Stimulated activated CD8-positive, alpha-beta memory T cell treated with anti-CD3 and anti-CD28 coated beads, Interleukin-4, amount 100 ng/mL, for 4 hours (primary cell): ENCODE measurements at regions not wholly inside any gene's neighbourhood (a gene's known extent, or its start where the extent isn't known, plus 50 kb on each side); places are given as distances from the start of the nearest gene placed in this dataset.

ENCODE experiments used
- DNase-seq, 2 donors: peaks; one replicate each; pipeline ENCODE4 v3.0.0-alpha.2; 2020; ENCODE audit warnings: low read depth in 2 of 2, low spot score in 1 of 2

GRCh38 chr10:118537623-118538022 lies 57.8 kb downstream of the PRLHR start:
- DNase-seq, result no peak

DNA sequence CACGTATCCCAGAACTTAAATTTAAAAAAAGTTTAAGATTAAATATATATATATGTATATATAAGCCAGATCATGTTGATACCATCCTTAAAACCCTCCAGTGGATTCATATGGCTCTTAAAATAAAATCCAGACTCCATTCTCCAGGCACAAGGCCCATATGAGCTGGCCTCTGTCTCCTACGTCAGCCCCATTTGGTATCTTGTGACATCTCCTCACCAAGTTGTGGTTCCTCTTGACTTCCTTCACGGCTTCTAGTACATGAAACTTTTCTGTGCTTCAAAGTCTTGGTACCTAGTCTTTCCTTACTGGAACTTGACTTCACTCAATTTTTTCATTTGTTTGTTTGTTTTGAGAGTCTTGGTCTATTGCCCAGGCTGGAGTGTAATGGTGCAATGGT lies 61.3 kb downstream of the PRLHR start:
- DNase-seq, result no peak

GRCh38 chr10:118531105-118531852 lies 64.2 kb downstream of the PRLHR start:
- DNase-seq, result no peak

GRCh38 chr10:118528426-118528825 lies 67.0 kb downstream of the PRLHR start:
- DNase-seq, result no peak

DNA sequence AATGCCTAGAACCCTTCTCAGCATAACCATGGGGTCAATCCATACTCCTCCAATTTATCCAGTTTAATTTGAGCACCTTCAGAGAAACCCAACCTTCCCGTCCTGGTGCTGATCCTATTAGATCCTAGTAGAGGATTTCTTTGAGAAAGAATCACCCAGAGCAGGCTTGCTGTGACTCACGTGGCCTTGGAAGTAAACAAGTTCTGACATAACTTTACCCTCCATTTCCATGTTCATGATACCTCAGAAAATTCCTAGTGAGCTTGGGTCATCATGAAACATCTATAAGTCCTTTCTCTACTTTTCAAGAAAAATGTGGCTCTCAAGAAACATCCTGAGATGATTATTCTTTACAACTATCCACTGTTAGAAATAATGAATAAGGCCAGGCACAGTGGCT lies 71.7 kb downstream of the PRLHR start:
- DNase-seq, result no peak

DNA sequence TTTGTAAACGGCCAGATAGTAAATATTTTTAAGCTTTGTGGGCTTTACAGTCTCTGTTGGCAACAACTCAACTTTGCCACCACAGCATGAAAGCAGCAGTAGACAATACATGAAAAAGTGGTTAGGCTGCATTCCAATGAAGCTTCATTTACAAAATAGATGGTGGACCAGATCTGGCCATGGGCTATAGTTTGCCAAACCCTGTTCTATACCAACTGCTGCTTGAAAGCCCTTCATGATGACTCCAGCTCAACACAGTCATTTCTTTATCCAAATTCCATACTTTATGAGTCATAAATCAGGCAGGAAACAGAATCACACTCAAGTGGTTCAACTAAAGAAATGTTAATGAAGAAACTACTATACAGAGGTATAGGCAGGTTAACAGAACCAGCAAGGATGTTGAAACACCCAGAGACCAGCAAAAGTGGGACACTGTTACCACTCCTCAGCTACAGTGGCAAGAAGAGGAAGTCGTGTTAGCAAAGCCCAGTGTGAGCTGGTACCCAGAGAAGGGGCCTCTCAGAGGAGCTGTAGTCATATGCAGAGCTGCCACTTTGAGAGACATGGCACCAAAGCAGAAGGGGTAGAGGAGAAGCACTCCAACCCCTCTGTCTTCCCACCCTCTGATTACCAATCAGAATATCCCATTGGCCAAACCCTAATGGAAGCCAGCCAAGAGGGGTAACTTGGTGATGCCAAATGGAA lies 72.5 kb downstream of the PRLHR start:
- DNase-seq, result no peak

DNA sequence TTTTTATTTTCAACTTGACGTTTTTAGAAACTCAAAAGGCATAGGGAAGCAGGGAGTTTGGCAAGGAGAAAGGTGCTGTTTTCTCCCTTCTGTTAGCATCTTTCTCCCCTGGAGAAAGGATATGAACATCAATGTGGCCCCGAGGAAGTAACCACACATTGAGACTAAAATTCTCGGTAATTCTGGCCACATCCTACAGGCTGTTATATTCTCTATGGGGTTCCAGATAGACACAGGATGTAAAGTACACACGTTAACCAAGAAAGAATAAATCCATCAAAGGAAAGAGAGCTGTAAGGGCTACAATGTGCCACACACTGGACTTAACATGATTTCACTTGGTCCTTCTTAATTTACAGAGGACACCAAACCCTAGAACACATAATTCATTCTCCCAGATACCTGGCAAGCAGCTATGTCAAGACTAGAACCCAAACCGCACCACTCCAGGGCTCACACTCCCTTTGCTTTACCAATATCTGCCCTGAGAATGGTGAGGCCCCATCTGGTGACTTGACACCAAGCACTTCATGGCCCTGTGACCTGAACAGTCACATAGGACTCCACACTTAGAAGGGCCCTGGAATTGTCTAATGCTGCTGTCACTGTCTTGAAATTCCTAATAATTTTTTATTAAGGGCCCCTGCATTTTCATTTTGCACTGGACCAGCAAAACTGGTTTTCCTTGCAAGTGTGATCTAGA lies 73.9 kb downstream of the PRLHR start:
- DNase-seq, result no peak

DNA sequence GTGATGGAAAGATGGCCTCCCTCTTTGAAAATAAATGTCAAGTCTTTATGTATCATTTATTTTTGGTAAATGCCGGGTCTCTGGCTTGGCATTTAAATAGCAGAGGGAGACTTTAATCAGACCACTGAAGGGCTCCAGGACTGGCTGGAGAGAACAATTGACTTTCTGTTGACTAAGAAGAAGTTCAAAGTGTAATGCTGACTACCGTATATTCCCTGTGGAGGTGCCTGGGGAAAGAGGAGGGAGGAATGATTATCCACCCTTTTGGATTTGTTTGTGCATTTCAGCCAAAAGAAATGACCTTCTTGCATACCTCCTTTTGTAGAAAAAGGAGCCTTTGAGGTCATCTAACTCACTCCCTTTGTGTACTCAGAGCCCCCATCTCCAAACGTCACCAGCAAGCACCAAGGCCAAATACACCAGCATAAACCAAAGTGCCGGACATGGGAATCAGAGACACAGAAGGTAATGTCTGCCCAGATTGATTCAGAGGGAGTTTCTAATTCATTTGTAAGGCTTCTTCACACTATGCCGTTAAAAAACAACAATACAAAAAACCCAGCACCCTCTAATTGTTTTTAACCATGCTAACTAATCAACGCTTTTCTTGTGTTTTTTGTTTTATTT lies 75.2 kb downstream of the PRLHR start:
- DNase-seq, result no peak

GRCh38 chr10:118518095-118518494 lies 77.4 kb downstream of the PRLHR start:
- DNase-seq, result no peak

- DNase-seq, result no peak
Measured at GRCh38 chr10:118516716-118517115, 78.7 kb downstream of the PRLHR start.

DNA sequence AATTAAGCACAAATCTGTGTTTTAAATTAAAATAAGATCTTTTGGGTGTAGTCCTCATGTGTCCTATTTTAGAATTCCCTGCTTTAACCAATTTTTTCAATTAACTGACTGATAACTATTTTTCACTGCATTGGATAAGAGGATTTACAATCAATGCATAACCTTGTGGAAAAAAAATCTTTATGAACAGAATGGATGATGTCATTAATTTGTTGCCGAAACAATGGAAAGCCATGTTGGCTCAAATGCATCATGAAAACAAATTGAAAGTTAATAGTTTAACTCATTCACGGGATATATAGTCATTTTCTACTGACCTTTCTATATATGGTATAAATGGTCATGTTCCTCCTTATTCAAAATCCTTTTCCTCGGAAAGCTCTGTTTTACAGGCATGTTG lies 82.3 kb downstream of the PRLHR start:
- no peak for DNase-seq

DNA sequence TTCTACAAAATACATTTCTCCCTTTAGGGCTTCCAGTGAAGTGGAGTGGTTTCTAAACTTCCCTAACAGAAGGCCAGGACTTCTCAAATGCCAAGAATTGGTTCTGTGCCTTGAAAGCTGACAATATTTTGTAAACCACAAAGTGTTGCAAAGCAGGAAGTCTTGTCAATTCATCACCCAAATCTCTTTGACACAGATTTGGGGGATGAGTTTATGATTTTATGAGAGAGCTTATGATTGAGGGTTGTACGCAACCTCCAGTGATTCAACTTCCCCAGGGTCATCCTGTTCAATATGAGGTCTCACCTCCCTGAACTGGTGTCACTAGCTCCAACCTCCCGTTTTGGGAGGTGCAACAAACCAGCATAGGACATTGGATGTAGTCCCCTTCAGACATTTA lies 83.7 kb downstream of the PRLHR start:
- DNase-seq, result no peak

DNA sequence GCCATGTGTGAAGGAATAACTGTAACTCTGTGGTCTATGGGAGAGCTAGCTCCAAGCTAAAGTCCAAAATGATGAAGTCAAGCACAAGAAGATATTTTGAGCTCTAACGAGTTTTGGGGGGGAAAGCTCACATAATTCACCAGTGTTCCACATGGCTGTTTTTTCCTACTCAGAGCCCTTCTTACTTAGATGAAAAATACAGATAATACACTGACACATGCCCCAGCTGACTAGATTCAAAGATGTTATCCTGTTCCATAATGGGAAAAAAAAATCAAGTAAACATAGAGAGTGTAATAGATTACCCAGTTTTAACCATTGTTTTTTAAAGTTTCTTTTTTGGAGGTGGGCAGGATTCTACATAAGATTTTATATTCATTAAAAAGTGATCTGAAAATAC lies 86.6 kb downstream of the PRLHR start:
- no peak for DNase-seq

- DNase-seq, result no peak
Measured at GRCh38 chr10:118508355-118508754, 87.1 kb downstream of the PRLHR start.

- DNase-seq, result no peak
Measured at GRCh38 chr10:118506671-118507590, 88.5 kb downstream of the PRLHR start.

- DNase-seq, result no peak
Measured at GRCh38 chr10:118505363-118505762, 90.1 kb downstream of the PRLHR start.

- no peak for DNase-seq
Measured at GRCh38 chr10:118504467-118505205, 90.8 kb downstream of the PRLHR start.

GRCh38 chr10:118504044-118504443 lies 91.4 kb downstream of the PRLHR start:
- DNase-seq, result no peak

DNA sequence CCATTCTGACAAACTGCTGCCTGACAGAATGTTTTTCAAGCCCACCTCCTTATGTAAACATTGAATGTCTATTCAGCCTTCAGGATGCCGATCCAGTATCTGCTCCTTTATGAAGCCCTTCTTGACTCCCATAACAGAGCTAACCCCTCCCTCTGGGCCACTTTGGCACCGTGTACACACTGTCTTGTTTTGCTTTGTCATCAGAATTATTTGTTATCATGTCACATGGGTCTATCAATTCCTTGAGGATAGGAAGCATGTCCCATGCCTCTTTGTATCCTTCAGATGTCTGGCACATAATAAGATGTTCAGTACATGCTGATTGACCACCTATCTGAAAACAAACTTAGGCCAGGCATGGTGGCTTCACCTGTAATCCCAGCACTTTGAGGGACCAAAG lies 92.3 kb downstream of the PRLHR start:
- DNase-seq, result no peak
